Ovary (tissue), 3 donors: ENCODE measurements at regions not wholly inside any gene's neighbourhood (a gene's known extent, or its start where the extent isn't known, plus 50 kb on each side); places are given as distances from the start of the nearest gene placed in this dataset.
"Not testable (repeated sequence)": the region's sequence is repeated elsewhere in the genome, so short reads cannot be mapped to it uniquely, and the experiment has no call there.

Source experiments
- EP300 ChIP-seq: sonication (generic); formaldehyde crosslinking; IDR thresholded peaks from one replicate; pipeline ENCODE4 v1.6.1; 2017; ENCODE audit warnings: antibody characterized with exemption
- POLR2A ChIP-seq: fragments of 450-650 bp; IDR thresholded peaks from one replicate; pipeline ENCODE4 v1.6.1; 2017; ENCODE audit warnings: antibody characterized with exemption, mild to moderate bottlenecking, moderate library complexity
- TF ChIP-seq, protein P1 (sequence below), 3 donors: fragments of 450-650 bp in 2 of 3; fragments of 200-600 bp in 1 of 3; IDR thresholded peaks; one replicate each; pipeline versions ENCODE4 v1.5.1 to v1.8.0; 2016 to 2022; ENCODE audit warnings: antibody characterized with exemption in 3 of 3, mild to moderate bottlenecking in 1 of 3
- donor health status: DM: no; HTN: no; CAD: no.

GRCh38 chrX:3785822-3786221 lies 72.4 kb upstream of the PRKX start:
- not testable (repeated sequence) for TF ChIP-seq POLR2A, EP300
- TF ChIP-seq, protein P1, sequence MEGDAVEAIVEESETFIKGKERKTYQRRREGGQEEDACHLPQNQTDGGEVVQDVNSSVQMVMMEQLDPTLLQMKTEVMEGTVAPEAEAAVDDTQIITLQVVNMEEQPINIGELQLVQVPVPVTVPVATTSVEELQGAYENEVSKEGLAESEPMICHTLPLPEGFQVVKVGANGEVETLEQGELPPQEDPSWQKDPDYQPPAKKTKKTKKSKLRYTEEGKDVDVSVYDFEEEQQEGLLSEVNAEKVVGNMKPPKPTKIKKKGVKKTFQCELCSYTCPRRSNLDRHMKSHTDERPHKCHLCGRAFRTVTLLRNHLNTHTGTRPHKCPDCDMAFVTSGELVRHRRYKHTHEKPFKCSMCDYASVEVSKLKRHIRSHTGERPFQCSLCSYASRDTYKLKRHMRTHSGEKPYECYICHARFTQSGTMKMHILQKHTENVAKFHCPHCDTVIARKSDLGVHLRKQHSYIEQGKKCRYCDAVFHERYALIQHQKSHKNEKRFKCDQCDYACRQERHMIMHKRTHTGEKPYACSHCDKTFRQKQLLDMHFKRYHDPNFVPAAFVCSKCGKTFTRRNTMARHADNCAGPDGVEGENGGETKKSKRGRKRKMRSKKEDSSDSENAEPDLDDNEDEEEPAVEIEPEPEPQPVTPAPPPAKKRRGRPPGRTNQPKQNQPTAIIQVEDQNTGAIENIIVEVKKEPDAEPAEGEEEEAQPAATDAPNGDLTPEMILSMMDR (IDR thresholded peaks at IDR 0.05) = not testable (repeated sequence)
